Liver (tissue), 8 donors: ENCODE measurements at regions not wholly inside any gene's neighbourhood (a gene's known extent, or its start where the extent isn't known, plus 50 kb on each side); places are given as distances from the start of the nearest gene placed in this dataset.

Experiments used
- DNase-seq: peaks from one replicate; pipeline ENCODE4 v3.0.0-alpha.2; 2017; ENCODE audit warnings: low spot score
- H3K27ac ChIP-seq, 2 donors: one replicate each; pipeline ENCODE4 v1.7.0; 2013; ENCODE audit warnings: inconsistent platforms in 2 of 2, low read length in 2 of 2, control low read depth in 1 of 2, low read depth in 1 of 2, mild to moderate bottlenecking in 1 of 2
- H3K27me3 ChIP-seq, 4 donors: one replicate each; pipeline versions ENCODE4 v1.6.1 to v1.7.0; 2013; ENCODE audit warnings: low read length in 3 of 4, inconsistent platforms in 1 of 4, mild to moderate bottlenecking in 1 of 4, moderate library complexity in 1 of 4; ENCODE audit not compliant: control insufficient read depth in 4 of 4, insufficient read depth in 4 of 4
- H3K36me3 ChIP-seq, 4 donors: one replicate each; pipeline versions ENCODE4 v1.6.1 to v1.7.0; 2013; ENCODE audit warnings: low read length in 3 of 4, mild to moderate bottlenecking in 3 of 4, low read depth in 1 of 4, moderate library complexity in 1 of 4; ENCODE audit not compliant: control insufficient read depth in 4 of 4, insufficient read depth in 3 of 4
- H3K4me1 ChIP-seq, 4 donors: one replicate each; pipeline versions ENCODE4 v1.6.1 to v1.7.0; 2013; ENCODE audit warnings: low read length in 3 of 4, mild to moderate bottlenecking in 3 of 4, moderate library complexity in 1 of 4; ENCODE audit not compliant: control insufficient read depth in 4 of 4, insufficient read depth in 4 of 4
- H3K4me3 ChIP-seq, 3 donors: one replicate each; pipeline versions ENCODE4 v1.6.1 to v1.7.0; 2013; ENCODE audit warnings: low read length in 3 of 3, control low read depth in 1 of 3, low read depth in 1 of 3, mild to moderate bottlenecking in 1 of 3
- H3K9ac ChIP-seq, 2 donors: one replicate each; pipeline ENCODE4 v1.7.0; 2013; ENCODE audit warnings: low read length in 2 of 2, mild to moderate bottlenecking in 2 of 2, moderate library complexity in 2 of 2, control low read depth in 1 of 2, low read depth in 1 of 2
- H3K9me3 ChIP-seq, 4 donors: one replicate each; pipeline versions ENCODE4 v1.6.1 to v1.7.0; 2013; ENCODE audit warnings: low read length in 3 of 4; ENCODE audit not compliant: control insufficient read depth in 4 of 4
- ATF3 ChIP-seq: IDR thresholded peaks from 2 replicates; pipeline ENCODE4 v1.6.1; 2016; ENCODE audit warnings: antibody characterized with exemption
- CTCF ChIP-seq: fragments of 150-350 bp; IDR thresholded peaks from 2 replicates; pipeline ENCODE4 v1.5.1; 2017; ENCODE audit warnings: improper control_type of control experiment, low read depth, low read length; ENCODE audit not compliant: missing input control
- EGR1 ChIP-seq, 2 donors: IDR thresholded peaks; 2 replicates each; pipeline ENCODE4 v1.6.1; 2016 to 2018; ENCODE audit warnings: antibody characterized with exemption in 2 of 2, low read depth in 2 of 2
- FOXA1 ChIP-seq: IDR thresholded peaks from 2 replicates; pipeline ENCODE4 v1.6.1; 2016; ENCODE audit warnings: antibody characterized with exemption
- HNF4G ChIP-seq: IDR thresholded peaks from 2 replicates; pipeline ENCODE4 v1.6.1; 2016; ENCODE audit warnings: antibody characterized with exemption
- JUND ChIP-seq, 2 donors: IDR thresholded peaks; 2 replicates each; pipeline ENCODE4 v1.6.1; 2016; ENCODE audit warnings: antibody characterized with exemption in 2 of 2
- MAX ChIP-seq: IDR thresholded peaks from 2 replicates; pipeline ENCODE4 v1.6.1; 2016; ENCODE audit warnings: antibody characterized with exemption
- NR2F2 ChIP-seq: IDR thresholded peaks from 2 replicates; pipeline ENCODE4 v1.6.1; 2016; ENCODE audit warnings: antibody characterized with exemption
- RAD21 ChIP-seq, 2 donors: IDR thresholded peaks; 2 replicates each; pipeline ENCODE4 v1.6.1; 2016; ENCODE audit warnings: antibody characterized with exemption in 2 of 2, mild to moderate bottlenecking in 2 of 2
- REST ChIP-seq: IDR thresholded peaks from 2 replicates; pipeline ENCODE4 v1.6.1; 2016; ENCODE audit warnings: antibody characterized with exemption, mild to moderate bottlenecking
- SP1 ChIP-seq: IDR thresholded peaks from 2 replicates; pipeline ENCODE4 v1.6.1; 2018; ENCODE audit warnings: antibody characterized with exemption, mild to moderate bottlenecking
- YY1 ChIP-seq: IDR thresholded peaks from 2 replicates; pipeline ENCODE4 v1.6.1; 2016; ENCODE audit warnings: antibody characterized with exemption, mild to moderate bottlenecking
- ZBTB33 ChIP-seq: IDR thresholded peaks from 2 replicates; pipeline ENCODE4 v1.6.1; 2016; ENCODE audit warnings: antibody characterized with exemption
- WGBS: extraction: QIAGEN DNeasy Blood & Tissue Kit; methylation state at CpG from one replicate; pipeline ENCODE4 v1.1.7; 2013; 5-methylcytosine and 5-hydroxymethylcytosine counted together
- donor health status: healthy.
- donor health status: healthy.
- donor health status: healthy.
- donor health status: healthy.
- donor health status: healthy.

GRCh38 chr13:71087432-71087831 is 779.6 kb downstream of the DACH1 start (continued):
- TF ChIP-seq MAX (no peak), CTCF (no peak)

- Histone ChIP-seq H3K36me3 (no peaks in the 10 kb centered on the region), H3K4me3 (no peak overlapping the region), H3K27me3 (no peaks in the 10 kb centered on the region), H3K4me1 (no peaks in the 10 kb centered on the region), H3K27ac (no peak overlapping the region), H3K9me3 (no peaks in the 10 kb centered on the region), H3K9ac (no peak overlapping the region)
- no peak for DNase-seq
- 77% methylated on average over 2 of the region's 2 CpGs for WGBS
- TF ChIP-seq HNF4G, result no peak
- TF ChIP-seq SP1, result no peak
- TF ChIP-seq ZBTB33, result no peak
- no peak for TF ChIP-seq REST
Measured at GRCh38 chr13:71087006-71087405, 780.0 kb downstream of the DACH1 start.

GRCh38 chr13:71082631-71083030 is 784.4 kb downstream of the DACH1 start:
- 62% methylated on average over 1 of the region's 1 CpG for WGBS
- Histone ChIP-seq H3K9ac (no peak overlapping the region), H3K4me1 (no peaks in the 10 kb centered on the region), H3K27ac (no peak overlapping the region), H3K27me3 (no peaks in the 10 kb centered on the region), H3K36me3 (no peaks in the 10 kb centered on the region), H3K9me3 (no peaks in the 10 kb centered on the region), H3K4me3 (no peak overlapping the region)
- TF ChIP-seq NR2F2 (no peak), CTCF (no peak), EGR1 (IDR thresholded peaks at IDR 0.05; ENCODE audit: low read depth in 2 of 2) (no peak), RAD21 (IDR thresholded peaks at IDR 0.05) (no peak), JUND (IDR thresholded peaks at IDR 0.05) (no peak), ATF3 (no peak), YY1 (no peak), HNF4G (no peak), FOXA1 (no peak), REST (no peak)
- DNase-seq, result no peak
